WTC11 (cell line): ENCODE measurements at regions not wholly inside any gene's neighbourhood (a gene's known extent, or its start where the extent isn't known, plus 50 kb on each side); places are given as distances from the start of the nearest gene placed in this dataset.
A peak's percentile ranks its signal among the peaks of the same experiment; 100 is the strongest.

ENCODE experiments used
- ATAC-seq: fragments of 200-7000 bp; cut with Tn5 transposase; 2 replicates; pipeline ENCODE4 v1.10.0; 2021; ENCODE audit warnings: mild to moderate bottlenecking, moderate library complexity
- CTCF ChIA-PET: fragments of 300-600 bp; sonication (Branson Sonifier 250); formaldehyde crosslinking; loops from one replicate; lab custom pipeline; 2021; ENCODE audit warnings: antibody characterized with exemption; lab: Charles Lee
- POLR2A ChIA-PET: fragments of 350-600 bp; sonication (Branson Sonifier 250); formaldehyde crosslinking; loops from one replicate; lab custom pipeline; 2021; ENCODE audit warnings: antibody characterized with exemption; lab: Charles Lee
- DNase-seq: peaks from one replicate; pipeline ENCODE4 v3.0.0; 2021; ENCODE audit warnings: low spot score
- H3K27ac Mint-ChIP-seq: 2 replicates; pipeline ENCODE4 v1.8.0; 2021; ENCODE audit warnings: mixed read lengths
- H3K27me3 Mint-ChIP-seq: 2 replicates; pipeline ENCODE4 v1.8.0; 2021; ENCODE audit warnings: low read depth, mild to moderate bottlenecking, moderate library complexity, mixed read lengths
- H3K36me3 Mint-ChIP-seq: 2 replicates; pipeline ENCODE4 v1.8.0; 2021; ENCODE audit warnings: mixed read lengths
- H3K4me1 Mint-ChIP-seq: 2 replicates; pipeline ENCODE4 v1.8.0; 2022; ENCODE audit warnings: mixed read lengths
- H3K4me3 Mint-ChIP-seq: 2 replicates; pipeline ENCODE4 v1.8.0; 2021; ENCODE audit warnings: mild to moderate bottlenecking, moderate library complexity, mixed read lengths
- H3K9me3 Mint-ChIP-seq: 2 replicates; pipeline ENCODE4 v1.8.0; 2021; ENCODE audit warnings: mixed read lengths
- AFF4 ChIP-seq: sonication (generic); formaldehyde crosslinking; IDR thresholded peaks from 2 replicates; pipeline ENCODE4 v1.8.1; 2023; ENCODE audit warnings: mild to moderate bottlenecking, missing genetic modification reagents, borderline replicate concordance
- ATF6 ChIP-seq: sonication (generic); formaldehyde crosslinking; IDR thresholded peaks from 2 replicates; pipeline ENCODE4 v1.8.1; 2023; ENCODE audit warnings: mild to moderate bottlenecking, missing genetic modification reagents
- CREM ChIP-seq: sonication (generic); formaldehyde crosslinking; IDR thresholded peaks from 2 replicates; pipeline ENCODE4 v1.8.1; 2022; ENCODE audit warnings: mild to moderate bottlenecking, missing genetic modification reagents, moderate library complexity
- FOXJ3 ChIP-seq: sonication (generic); formaldehyde crosslinking; IDR thresholded peaks from 2 replicates; pipeline ENCODE4 v1.9.0; 2021; ENCODE audit warnings: missing genetic modification reagents, mild to moderate bottlenecking, borderline replicate concordance
- FOXP4 ChIP-seq: sonication (generic); formaldehyde crosslinking; IDR thresholded peaks from 2 replicates; pipeline ENCODE4 v1.8.0; 2022; ENCODE audit warnings: mild to moderate bottlenecking, missing genetic modification reagents
- MYBL2 ChIP-seq: sonication (generic); formaldehyde crosslinking; IDR thresholded peaks from 2 replicates; pipeline ENCODE4 v1.8.1; 2023; ENCODE audit warnings: mild to moderate bottlenecking, moderate library complexity, missing genetic modification reagents
- NFATC4 ChIP-seq: fragments of 250-450 bp; sonication (Bioruptor Pico); IDR thresholded peaks from 2 replicates; pipeline ENCODE4 v1.9.0; 2021; ENCODE audit warnings: mild to moderate bottlenecking
- NFE2L1 ChIP-seq: sonication (generic); formaldehyde crosslinking; IDR thresholded peaks from 2 replicates; pipeline ENCODE4 v1.8.1; 2023; ENCODE audit warnings: missing genetic modification reagents
- NFYB ChIP-seq: sonication (generic); formaldehyde crosslinking; conservative IDR thresholded peaks from 2 replicates; pipeline ENCODE4 v1.8.0; 2022; ENCODE audit warnings: low read depth, missing genetic modification reagents
- PREB ChIP-seq: sonication (generic); formaldehyde crosslinking; IDR thresholded peaks from 2 replicates; pipeline ENCODE4 v1.8.1; 2022; ENCODE audit warnings: mild to moderate bottlenecking, missing genetic modification reagents, moderate library complexity, borderline replicate concordance
- TP53 ChIP-seq: sonication (generic); formaldehyde crosslinking; IDR thresholded peaks from 2 replicates; pipeline ENCODE4 v1.8.1; 2023; ENCODE audit warnings: mild to moderate bottlenecking, missing genetic modification reagents

GRCh38 chr6:164151161-164152120 is 736.9 kb downstream of the QKI start:
- Mint-ChIP-seq H3K27ac (peak overlapping the region; percentile 88), H3K9me3 (peaks cover 29% of the 10 kb centered on the region), H3K4me3 (no peak overlapping the region), H3K36me3 (peaks cover 4% of the 10 kb centered on the region)
- POLR2A ChIA-PET = no interaction called here
- peak; percentile 48 for ATAC-seq
- TF ChIP-seq NFYB (no peak), TP53 (no peak), NFE2L1 (CRISPR knock-in tag) (no peak), NFATC4 (CRISPR knock-in tag) (no peak)
- TF ChIP-seq, all 79 proteins: peak for 0
- CTCF ChIA-PET = no interaction called here
- DNase-seq = no peak
- Mint-ChIP-seq H3K4me1 (peaks cover 14% of the 10 kb centered on the region), H3K27me3 (no peaks in the 10 kb centered on the region; the same call in 1 of the 2 replicates)

GRCh38 chr6:164150232-164150631 is 735.7 kb downstream of the QKI start:
- CTCF ChIA-PET = no interaction called here
- ATAC-seq = no peak
- H3K4me3 Mint-ChIP-seq = no peak overlapping the region
- TF ChIP-seq MYBL2 (CRISPR knock-in tag) (no peak), AFF4 (CRISPR knock-in tag) (no peak), PREB (CRISPR knock-in tag) (no peak)
- TF ChIP-seq, all 79 proteins: peak for 0
- Mint-ChIP-seq H3K27me3 (no peaks in the 10 kb centered on the region; the same call in 1 of the 2 replicates), H3K9me3 (peaks cover 24% of the 10 kb centered on the region), H3K27ac (no peak overlapping the region), H3K36me3 (peaks cover 4% of the 10 kb centered on the region), H3K4me1 (peaks cover 14% of the 10 kb centered on the region)
- POLR2A ChIA-PET = no interaction called here
- DNase-seq = no peak

GRCh38 chr6:164148788-164149187 is 734.3 kb downstream of the QKI start:
- DNase-seq (no peak), ATAC-seq (no peak)
- Mint-ChIP-seq H3K27me3 (no peaks in the 10 kb centered on the region; the same call in 1 of the 2 replicates), H3K9me3 (peaks cover 20% of the 10 kb centered on the region), H3K36me3 (peaks cover 4% of the 10 kb centered on the region), H3K4me3 (no peak overlapping the region)
- CTCF ChIA-PET = no interaction called here
- no peak for TF ChIP-seq ATF6
- TF ChIP-seq FOXJ3 (CRISPR knock-in tag) = no peak
- no peak for TF ChIP-seq CREM (CRISPR knock-in tag)
- no peak for TF ChIP-seq FOXP4 (CRISPR knock-in tag)
- TF ChIP-seq, all 79 proteins: peak for 0
- POLR2A ChIA-PET = no interaction called here
- peaks cover 14% of the 10 kb centered on the region for H3K4me1 Mint-ChIP-seq
- no peak overlapping the region for H3K27ac Mint-ChIP-seq
